H1 (cell line): ENCODE measurements at regions not wholly inside any gene's neighbourhood (a gene's known extent, or its start where the extent isn't known, plus 50 kb on each side); places are given as distances from the start of the nearest gene placed in this dataset.

Experiments used
- CBX8 ChIP-seq: fragments of 300-800, 300-1000 bp; sonication (generic); IDR thresholded peaks from 2 replicates; pipeline ENCODE4 v1.7.1; 2016; ENCODE audit warnings: low read depth, low read length, borderline replicate concordance
- CHD7 ChIP-seq: fragments of 300-600 bp; sonication (generic); IDR thresholded peaks from 2 replicates; pipeline ENCODE4 v1.7.1; 2012; ENCODE audit warnings: low read length, moderate library complexity, mild to moderate bottlenecking, inconsistent platforms; ENCODE audit not compliant: insufficient replicate concordance
- CTCF ChIP-seq, 3 experiments: IDR thresholded peaks; 1 replicate in 2 of 3; 2 replicates in 1 of 3; pipeline versions ENCODE4 v1.5.1 to v1.6.1; 2011; ENCODE audit warnings: low read length in 3 of 3, mild to moderate bottlenecking in 3 of 3, inconsistent platforms in 2 of 3, low read depth in 1 of 3, moderate library complexity in 1 of 3; ENCODE audit not compliant: insufficient read depth in 1 of 3; ENCODE audit errors: control extremely low read depth in 1 of 3
- EZH2 ChIP-seq: fragments of 200-600 bp; sonication (generic); IDR thresholded peaks from 2 replicates; pipeline ENCODE4 v1.7.1; 2012; ENCODE audit warnings: low read depth, mild to moderate bottlenecking, moderate library complexity, low read length, inconsistent platforms; ENCODE audit not compliant: severe bottlenecking
- KDM5A ChIP-seq: fragments of 200-600 bp; IDR thresholded peaks from 2 replicates; pipeline ENCODE4 v1.7.1; 2012; ENCODE audit warnings: mild to moderate bottlenecking, low read length, inconsistent platforms, mixed read lengths
- POLR2A ChIP-seq, 2 experiments: IDR thresholded peaks; 1 replicate in 1 of 2; 2 replicates in 1 of 2; pipeline ENCODE4 v1.6.1; 2011; ENCODE audit warnings: low read depth in 2 of 2, low read length in 2 of 2, mild to moderate bottlenecking in 2 of 2; ENCODE audit errors: control extremely low read depth in 1 of 2
- RAD21 ChIP-seq, 2 experiments: IDR thresholded peaks in 1 of 2; conservative IDR thresholded peaks in 1 of 2; 2 replicates each; pipeline ENCODE4 v1.6.1; 2011; ENCODE audit warnings: low read depth in 2 of 2, low read length in 2 of 2, improper control_type of control experiment in 1 of 2, inconsistent platforms in 1 of 2, mild to moderate bottlenecking in 1 of 2, moderate library complexity in 1 of 2
- RBBP5 ChIP-seq: IDR thresholded peaks from 2 replicates; pipeline ENCODE4 v1.7.1; 2012; ENCODE audit warnings: low read depth, mild to moderate bottlenecking, inconsistent platforms, low read length, moderate library complexity, borderline replicate concordance
- RNF2 ChIP-seq: fragments of 200-900, 300-1000 bp; sonication (generic); IDR thresholded peaks from 2 replicates; pipeline ENCODE4 v1.7.1; 2016; ENCODE audit warnings: borderline replicate concordance, low read depth, mild to moderate bottlenecking, antibody characterized with exemption, low read length; ENCODE audit not compliant: poor library complexity, severe bottlenecking; ENCODE audit errors: missing control alignments
- SIN3A ChIP-seq, 2 experiments: IDR thresholded peaks in 1 of 2; conservative IDR thresholded peaks in 1 of 2; 2 replicates each; pipeline ENCODE4 v1.6.1; 2011 to 2012; ENCODE audit warnings: low read length in 2 of 2, improper control_type of control experiment in 1 of 2, low read depth in 1 of 2, mild to moderate bottlenecking in 1 of 2
- TAF1 ChIP-seq: IDR thresholded peaks from 2 replicates; pipeline ENCODE4 v1.6.1; 2011; ENCODE audit warnings: mild to moderate bottlenecking, low read depth, low read length
- YY1 ChIP-seq: IDR thresholded peaks from 2 replicates; pipeline ENCODE4 v1.6.1; 2011; ENCODE audit warnings: low read depth, mild to moderate bottlenecking, low read length

GRCh38 chr4:188887905-188888304, 748.7 kb downstream of the TRIML1 start:
- TF ChIP-seq EZH2 (no peak), CTCF (IDR thresholded peaks at IDR 0.05; ENCODE audit: control extremely low read depth in 1 of 3, insufficient read depth in 1 of 3, low read depth in 1 of 3, low read length in 3 of 3) (no peak), YY1 (no peak), RNF2 (no peak), KDM5A (no peak), RAD21 (IDR thresholded peaks at IDR 0.05 in 1 of 2, conservative IDR thresholded peaks at IDR 0.05 in 1 of 2; ENCODE audit: low read depth in 2 of 2, low read length in 2 of 2) (no peak), CHD7 (no peak), SIN3A (conservative IDR thresholded peaks at IDR 0.05 in 1 of 2, IDR thresholded peaks at IDR 0.05 in 1 of 2; ENCODE audit: low read depth in 1 of 2, low read length in 2 of 2) (no peak), TAF1 (no peak), POLR2A (IDR thresholded peaks at IDR 0.05; ENCODE audit: control extremely low read depth in 1 of 2, low read depth in 2 of 2, low read length in 2 of 2) (no peak), RBBP5 (no peak), CBX8 (no peak)
